ENCODE measurements at regions not wholly inside any gene's neighbourhood (a gene's known extent, or its start where the extent isn't known, plus 50 kb on each side); places are given as distances from the start of the nearest gene placed in this dataset.
"Not testable (repeated sequence)": the region's sequence is repeated elsewhere in the genome, so short reads cannot be mapped to it uniquely, and the experiment has no call there.

GRCh38 chr2:201568217-201568820 is 75.0 kb downstream of the TMEM237 start:
- DNase-seq (ENCODE audit: low read depth), result no peak

- no peak for DNase-seq (ENCODE audit: low read depth)
Measured at GRCh38 chr2:201559067-201559710, 84.1 kb downstream of the TMEM237 start.

DNA sequence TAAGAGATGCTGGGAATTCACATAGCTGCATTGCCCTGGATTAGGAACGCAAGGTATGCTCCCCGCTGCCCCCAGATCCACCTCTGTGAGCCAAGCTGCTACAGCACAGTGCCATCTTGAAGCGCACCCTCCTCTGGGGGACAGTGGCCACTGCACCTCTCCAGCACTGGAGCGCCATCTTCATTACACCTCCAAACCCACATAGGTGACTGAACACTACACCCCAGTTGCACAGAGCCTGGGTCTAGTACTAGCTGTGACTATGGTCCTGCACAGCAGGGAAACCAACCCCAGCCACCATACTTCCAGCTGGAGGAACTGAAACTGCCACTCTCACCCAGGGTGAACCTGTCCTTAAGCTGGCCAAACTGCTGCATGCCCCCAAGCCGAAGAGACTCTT is 84.6 kb downstream of the TMEM237 start:
- no peak for DNase-seq (ENCODE audit: low read depth)

DNA sequence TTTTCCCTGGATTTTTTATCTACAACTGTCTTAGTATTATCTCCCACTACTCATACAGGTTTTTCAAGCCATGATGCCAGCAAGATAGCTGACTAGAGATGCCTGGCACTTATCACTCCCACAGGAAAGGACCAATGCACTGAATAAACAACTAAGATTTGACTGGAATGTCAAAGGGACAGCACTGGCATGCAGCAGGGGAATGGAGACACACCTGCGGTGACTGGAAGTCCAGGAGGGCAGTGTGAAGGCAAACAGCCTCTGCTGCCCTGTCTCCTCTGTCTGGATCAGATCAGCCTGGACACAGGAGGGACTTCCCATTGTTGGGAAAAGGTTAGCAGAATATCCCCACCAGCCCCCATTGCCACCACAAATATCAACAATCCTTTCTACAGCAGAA is 85.1 kb downstream of the TMEM237 start:
- no peak for DNase-seq (ENCODE audit: low read depth)

- DNase-seq (ENCODE audit: low read depth), result no peak
Measured at GRCh38 chr2:201551901-201552300, 91.4 kb downstream of the TMEM237 start.

GRCh38 chr2:201546576-201546975 is 95.0 kb downstream of the STRADB start:
- peak; percentile 72 for DNase-seq (ENCODE audit: low read depth)

- DNase-seq (ENCODE audit: low read depth), result no peak
Measured at GRCh38 chr2:201542291-201542690, 90.8 kb downstream of the STRADB start.

DNA sequence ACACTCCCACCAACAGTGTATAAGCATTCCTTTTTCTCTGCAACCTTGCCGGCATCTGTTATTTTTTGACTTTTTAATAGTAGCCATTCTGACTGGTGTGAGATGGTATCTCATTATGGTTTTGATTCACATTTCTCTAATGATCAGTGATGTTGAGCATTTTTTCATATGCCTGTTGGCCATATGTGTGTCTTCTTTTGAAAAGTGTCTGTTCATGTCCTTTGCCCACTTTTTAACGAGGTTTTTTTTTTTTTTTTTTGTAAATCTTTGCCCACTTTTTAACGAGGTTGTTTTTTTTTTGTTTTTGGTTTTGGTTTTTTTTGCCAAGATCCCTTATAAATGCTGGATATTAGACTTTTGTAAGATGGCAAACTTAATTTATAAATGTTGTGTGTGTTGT is 87.7 kb downstream of the STRADB start:
- DNase-seq (ENCODE audit: low read depth), result not testable (repeated sequence)

- no peak for DNase-seq (ENCODE audit: low read depth)
Measured at GRCh38 chr2:201538025-201538424, 86.5 kb downstream of the STRADB start.

DNA sequence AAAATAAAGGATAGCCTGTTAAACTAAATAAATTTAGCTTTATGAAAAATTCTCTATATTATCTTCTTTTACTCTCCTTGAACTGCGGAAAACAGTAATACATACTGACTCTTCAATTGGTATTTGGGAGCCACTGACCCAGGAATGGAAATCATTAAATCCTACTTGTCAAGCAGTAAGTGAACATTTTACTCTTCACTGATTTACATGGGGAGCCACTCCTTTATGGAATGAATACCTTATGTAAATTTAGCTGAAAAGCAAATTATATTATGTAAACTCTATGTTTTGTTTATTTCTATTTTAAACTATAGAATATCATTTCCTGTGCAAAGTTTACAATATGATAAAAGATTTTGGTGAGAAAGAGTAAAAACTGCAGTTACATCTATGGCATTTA is 85.2 kb downstream of the STRADB start:
- DNase-seq (ENCODE audit: low read depth), result no peak

- DNase-seq (ENCODE audit: low read depth), result no peak
Measured at GRCh38 chr2:201536046-201536445, 84.5 kb downstream of the STRADB start.

- DNase-seq (ENCODE audit: low read depth), result peak; percentile 97
Measured at GRCh38 chr2:201532686-201533304, 81.3 kb downstream of the STRADB start.

All from EH (cell line).